HCT116 (cell line): ENCODE measurements at regions not wholly inside any gene's neighbourhood (a gene's known extent, or its start where the extent isn't known, plus 50 kb on each side); places are given as distances from the start of the nearest gene placed in this dataset.

Experiments
- ATAC-seq: fragments of 200-7000 bp; cut with Tn5 transposase; 2 replicates; pipeline ENCODE4 v1.9.1; 2020; ENCODE audit warnings: mild to moderate bottlenecking, moderate library complexity
- BruUV-seq: library from RNA; stranded (reverse); fragments of 400-500 nt; replicated peaks from 2 replicates; lab custom pipeline; 2021; lab: Mats Ljungman, UMichigan
- CTCF ChIA-PET: fragments of 300-600 bp; sonication (Branson Sonifier 250); formaldehyde crosslinking; loops from one replicate; lab custom pipeline; 2021; ENCODE audit warnings: antibody characterized with exemption; lab: Charles Lee
- POLR2A ChIA-PET: fragments of 300-600, 350-600 bp; sonication (Branson Sonifier 250); formaldehyde crosslinking; loops from one replicate; lab custom pipeline; 2021; ENCODE audit warnings: antibody characterized with exemption; lab: Charles Lee
- RAD21 ChIA-PET, 2 experiments: fragments of 300-600 bp; sonication (Branson Sonifier 250); formaldehyde crosslinking; loops; one replicate each; lab custom pipeline; 2023; ENCODE audit warnings: low total read pairs in 2 of 2; ENCODE audit not compliant: uncharacterized antibody in 2 of 2, unreplicated experiment in 2 of 2, low non-redundant PET in 1 of 2; lab: Charles Lee
- DNase-seq: peaks from one replicate; pipeline ENCODE4 v3.0.0-alpha.2; 2010; ENCODE audit warnings: low read depth, low spot score
- H2AFZ ChIP-seq: fragments of 200-600 bp; shearing (Covaris generic), sonication (generic); 2 replicates; pipeline ENCODE4 v1.6.1; 2017; ENCODE audit warnings: low read depth, mixed run types, mixed read lengths, antibody characterized with exemption, low read length; ENCODE audit not compliant: poor library complexity, severe bottlenecking
- H3K27ac ChIP-seq: 2 replicates; pipeline ENCODE4 v1.5.1; 2012; ENCODE audit warnings: low read depth, low read length
- H3K27me3 ChIP-seq: fragments of 200-600 bp; sonication (generic); 2 replicates; pipeline ENCODE4 v1.6.1; 2016; ENCODE audit warnings: mixed run types, low read length, mixed read lengths; ENCODE audit not compliant: insufficient read depth
- H3K36me3 ChIP-seq, 2 experiments: fragments of 200-500 bp in 1 of 2; fragments of 200-600 bp in 1 of 2; sonication (Bioruptor generic) in 1 of 2; sonication (generic) in 1 of 2; 2 replicates each; pipeline versions ENCODE4 v1.5.1 to v1.6.1; 2014 to 2016; ENCODE audit warnings: low read length in 2 of 2, inconsistent platforms in 1 of 2, mixed read lengths in 1 of 2, mixed run types in 1 of 2; ENCODE audit not compliant: insufficient read depth in 2 of 2, control insufficient read depth in 1 of 2
- H3K4me1 ChIP-seq, 2 experiments: fragments of 200-600 bp in 1 of 2; sonication (generic) in 1 of 2; 2 replicates each; pipeline versions ENCODE4 v1.5.1 to v1.6.1; 2012 to 2017; ENCODE audit warnings: low read length in 2 of 2, inconsistent platforms in 1 of 2, mild to moderate bottlenecking in 1 of 2, mixed read lengths in 1 of 2, mixed run types in 1 of 2, moderate library complexity in 1 of 2; ENCODE audit not compliant: insufficient read depth in 2 of 2, control insufficient read depth in 1 of 2
- H3K4me2 ChIP-seq: fragments of 200-600 bp; sonication (generic); 2 replicates; pipeline ENCODE4 v1.6.1; 2017; ENCODE audit warnings: mixed run types, low read length, mixed read lengths
- H3K4me3 ChIP-seq, 2 experiments: fragments of 200-600 bp in 1 of 2; sonication (generic) in 1 of 2; replicated peaks in 1 of 2; 2 replicates each; pipeline ENCODE4 v1.5.1; 2011 to 2016; ENCODE audit warnings: low read length in 2 of 2, control low read depth in 1 of 2, low read depth in 1 of 2, mild to moderate bottlenecking in 1 of 2, mixed read lengths in 1 of 2, mixed run types in 1 of 2
- H3K79me2 ChIP-seq: fragments of 200-600 bp; sonication (generic); 2 replicates; pipeline ENCODE4 v1.6.1; 2017; ENCODE audit warnings: mild to moderate bottlenecking, mixed run types, low read length, moderate library complexity, mixed read lengths; ENCODE audit not compliant: insufficient read depth
- H3K9ac ChIP-seq: fragments of 200-600 bp; sonication (generic); 2 replicates; pipeline ENCODE4 v1.6.1; 2016; ENCODE audit warnings: low read length, mixed read lengths
- H3K9me2 ChIP-seq: fragments of 200-600 bp; sonication (generic), shearing (Covaris generic); 2 replicates; pipeline ENCODE4 v1.6.1; 2017; ENCODE audit warnings: mixed run types, mild to moderate bottlenecking, moderate library complexity; ENCODE audit not compliant: insufficient read depth
- H3K9me3 ChIP-seq, 2 experiments: fragments of 200-500 bp in 1 of 2; fragments of 200-600 bp in 1 of 2; sonication (Bioruptor generic) in 1 of 2; sonication (generic) in 1 of 2; 2 replicates each; pipeline ENCODE4 v1.6.1; 2014 to 2017; ENCODE audit warnings: low read length in 2 of 2, mixed read lengths in 2 of 2, inconsistent platforms in 1 of 2, low read depth in 1 of 2, mild to moderate bottlenecking in 1 of 2, mixed run types in 1 of 2, moderate library complexity in 1 of 2; ENCODE audit not compliant: control insufficient read depth in 1 of 2, insufficient read depth in 1 of 2
- H4K20me1 ChIP-seq: fragments of 200-600 bp; sonication (generic), shearing (Covaris generic); 2 replicates; pipeline ENCODE4 v1.6.1; 2017; ENCODE audit warnings: mixed run types, mild to moderate bottlenecking, moderate library complexity; ENCODE audit not compliant: insufficient read depth
- CBX3 ChIP-seq: IDR thresholded peaks from 2 replicates; pipeline ENCODE4 v1.6.1; 2012; ENCODE audit warnings: low read depth
- CEBPB ChIP-seq: IDR thresholded peaks from 2 replicates; pipeline ENCODE4 v1.6.1; 2012; ENCODE audit warnings: low read depth
- EGR1 ChIP-seq: IDR thresholded peaks from 2 replicates; pipeline ENCODE4 v1.6.1; 2012; ENCODE audit warnings: low read depth
- ELF1 ChIP-seq: IDR thresholded peaks from 2 replicates; pipeline ENCODE4 v1.6.1; 2012; ENCODE audit warnings: low read depth, borderline replicate concordance
- EZH2 ChIP-seq: fragments of 200-600 bp; sonication (generic); IDR thresholded peaks from 2 replicates; pipeline ENCODE4 v1.6.1; 2017; ENCODE audit warnings: antibody characterized with exemption, mixed run types
- FOSL1 ChIP-seq: IDR thresholded peaks from 2 replicates; pipeline ENCODE4 v1.6.1; 2012; ENCODE audit warnings: low read depth
- JUND ChIP-seq: IDR thresholded peaks from 2 replicates; pipeline ENCODE4 v1.6.1; 2012
- POLR2A ChIP-seq: IDR thresholded peaks from 2 replicates; pipeline ENCODE4 v1.7.0; 2011; ENCODE audit warnings: borderline replicate concordance; ENCODE audit not compliant: insufficient read depth, insufficient read length; ENCODE audit errors: extremely low read depth
- POLR2AphosphoS5 ChIP-seq: IDR thresholded peaks from 2 replicates; pipeline ENCODE4 v1.6.1; 2011; ENCODE audit warnings: mild to moderate bottlenecking, low read depth, low read length, moderate library complexity
- RAD21 ChIP-seq: IDR thresholded peaks from 2 replicates; pipeline ENCODE4 v1.6.1; 2012; ENCODE audit warnings: low read depth, mild to moderate bottlenecking
- SIN3A ChIP-seq: IDR thresholded peaks from 2 replicates; pipeline ENCODE4 v1.6.1; 2012; ENCODE audit warnings: low read depth
- SP1 ChIP-seq: IDR thresholded peaks from 2 replicates; pipeline ENCODE4 v1.6.1; 2012; ENCODE audit warnings: low read depth
- TCF7L2 ChIP-seq: IDR thresholded peaks from 2 replicates; pipeline ENCODE4 v1.7.0; 2011; ENCODE audit warnings: borderline replicate concordance, inconsistent platforms; ENCODE audit not compliant: insufficient read depth, insufficient read length; ENCODE audit errors: extremely low read depth
- YY1 ChIP-seq: IDR thresholded peaks from 2 replicates; pipeline ENCODE4 v1.6.1; 2011; ENCODE audit warnings: low read length, low read depth, moderate library complexity, mild to moderate bottlenecking; ENCODE audit not compliant: insufficient replicate concordance; ENCODE audit errors: extremely low read depth
- ZFX ChIP-seq: fragments of 450-650 bp; IDR thresholded peaks from 2 replicates; pipeline ENCODE4 v1.6.1; 2017
- ZNF274 ChIP-seq: fragments of 200-500 bp; sonication (Bioruptor generic); IDR thresholded peaks from 2 replicates; pipeline ENCODE4 v1.6.1; 2014; ENCODE audit warnings: mild to moderate bottlenecking, low read depth, low read length, inconsistent platforms
- intact Hi-C: fragments of 100-400 bp; cut with micrococcal nuclease; formaldehyde crosslinking; loops from 2 replicates; pipeline ENCODE4 v1.10.0; 2022
- TF ChIP-seq, protein P1 (sequence below): IDR thresholded peaks from 2 replicates; pipeline ENCODE4 v1.6.1; 2012; ENCODE audit warnings: low read depth
- TF ChIP-seq, protein P2 (sequence below): IDR thresholded peaks from 2 replicates; pipeline ENCODE4 v1.6.1; 2011; ENCODE audit warnings: mild to moderate bottlenecking, low read length, moderate library complexity; ENCODE audit not compliant: insufficient replicate concordance; ENCODE audit errors: extremely low read depth

DNA sequence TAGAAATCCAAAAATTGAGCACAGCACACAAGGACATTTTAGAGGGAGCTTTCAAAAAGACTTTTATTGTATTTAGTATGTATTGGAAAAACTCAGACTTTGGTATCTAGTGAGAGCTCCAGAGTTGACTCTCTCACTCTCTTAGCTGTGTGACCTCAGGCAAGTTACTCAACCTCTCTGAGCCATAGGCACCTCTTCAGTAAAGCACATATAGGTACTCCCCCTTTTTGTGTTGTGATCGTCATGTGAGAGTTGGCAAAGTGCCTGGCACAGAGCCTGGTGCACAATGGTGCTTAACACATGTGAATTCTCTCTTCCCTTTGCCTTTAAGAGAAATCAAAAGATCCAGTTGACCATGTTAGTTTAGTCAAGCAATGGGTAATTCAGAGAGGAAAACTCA lies 186.2 kb downstream of the TMEM38B start (continued):
- no peak for TF ChIP-seq TCF7L2
- no peak for TF ChIP-seq CBX3
- no peak for TF ChIP-seq SIN3A
- TF ChIP-seq, protein P1, sequence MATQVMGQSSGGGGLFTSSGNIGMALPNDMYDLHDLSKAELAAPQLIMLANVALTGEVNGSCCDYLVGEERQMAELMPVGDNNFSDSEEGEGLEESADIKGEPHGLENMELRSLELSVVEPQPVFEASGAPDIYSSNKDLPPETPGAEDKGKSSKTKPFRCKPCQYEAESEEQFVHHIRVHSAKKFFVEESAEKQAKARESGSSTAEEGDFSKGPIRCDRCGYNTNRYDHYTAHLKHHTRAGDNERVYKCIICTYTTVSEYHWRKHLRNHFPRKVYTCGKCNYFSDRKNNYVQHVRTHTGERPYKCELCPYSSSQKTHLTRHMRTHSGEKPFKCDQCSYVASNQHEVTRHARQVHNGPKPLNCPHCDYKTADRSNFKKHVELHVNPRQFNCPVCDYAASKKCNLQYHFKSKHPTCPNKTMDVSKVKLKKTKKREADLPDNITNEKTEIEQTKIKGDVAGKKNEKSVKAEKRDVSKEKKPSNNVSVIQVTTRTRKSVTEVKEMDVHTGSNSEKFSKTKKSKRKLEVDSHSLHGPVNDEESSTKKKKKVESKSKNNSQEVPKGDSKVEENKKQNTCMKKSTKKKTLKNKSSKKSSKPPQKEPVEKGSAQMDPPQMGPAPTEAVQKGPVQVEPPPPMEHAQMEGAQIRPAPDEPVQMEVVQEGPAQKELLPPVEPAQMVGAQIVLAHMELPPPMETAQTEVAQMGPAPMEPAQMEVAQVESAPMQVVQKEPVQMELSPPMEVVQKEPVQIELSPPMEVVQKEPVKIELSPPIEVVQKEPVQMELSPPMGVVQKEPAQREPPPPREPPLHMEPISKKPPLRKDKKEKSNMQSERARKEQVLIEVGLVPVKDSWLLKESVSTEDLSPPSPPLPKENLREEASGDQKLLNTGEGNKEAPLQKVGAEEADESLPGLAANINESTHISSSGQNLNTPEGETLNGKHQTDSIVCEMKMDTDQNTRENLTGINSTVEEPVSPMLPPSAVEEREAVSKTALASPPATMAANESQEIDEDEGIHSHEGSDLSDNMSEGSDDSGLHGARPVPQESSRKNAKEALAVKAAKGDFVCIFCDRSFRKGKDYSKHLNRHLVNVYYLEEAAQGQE = no peak
- no peak for TF ChIP-seq RAD21

DNA sequence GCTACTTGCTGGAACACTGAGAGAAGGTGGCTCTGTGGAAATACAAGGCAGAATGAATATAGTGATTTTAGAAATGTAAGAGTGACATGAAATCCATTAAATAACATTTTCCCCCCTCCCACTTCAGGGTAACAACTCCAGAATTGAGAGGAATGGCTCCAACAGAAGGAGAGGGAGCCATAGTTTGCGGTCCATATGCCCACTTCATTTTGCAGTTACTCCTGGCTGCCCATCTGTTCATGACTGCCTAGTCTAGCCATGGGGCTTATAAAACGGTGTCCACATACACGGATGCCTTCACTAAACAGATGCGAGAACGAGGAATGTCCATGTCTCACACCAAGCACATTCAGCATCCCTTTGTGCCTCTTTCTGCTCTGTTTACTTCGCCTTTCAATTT lies 186.7 kb downstream of the TMEM38B start:
- no peak overlapping the region for H3K4me2 ChIP-seq
- no peaks in the 10 kb centered on the region for H3K9me3 ChIP-seq
- no peak for TF ChIP-seq EZH2
- TF ChIP-seq JUND = no peak
- no peak for TF ChIP-seq ZNF274
- TF ChIP-seq YY1 = no peak
- TF ChIP-seq TCF7L2 = no peak
- TF ChIP-seq ZFX = no peak
- no peak for TF ChIP-seq FOSL1
- TF ChIP-seq SP1 = no peak
- TF ChIP-seq ELF1 = no peak
- TF ChIP-seq EGR1 = no peak
- TF ChIP-seq, protein P2, sequence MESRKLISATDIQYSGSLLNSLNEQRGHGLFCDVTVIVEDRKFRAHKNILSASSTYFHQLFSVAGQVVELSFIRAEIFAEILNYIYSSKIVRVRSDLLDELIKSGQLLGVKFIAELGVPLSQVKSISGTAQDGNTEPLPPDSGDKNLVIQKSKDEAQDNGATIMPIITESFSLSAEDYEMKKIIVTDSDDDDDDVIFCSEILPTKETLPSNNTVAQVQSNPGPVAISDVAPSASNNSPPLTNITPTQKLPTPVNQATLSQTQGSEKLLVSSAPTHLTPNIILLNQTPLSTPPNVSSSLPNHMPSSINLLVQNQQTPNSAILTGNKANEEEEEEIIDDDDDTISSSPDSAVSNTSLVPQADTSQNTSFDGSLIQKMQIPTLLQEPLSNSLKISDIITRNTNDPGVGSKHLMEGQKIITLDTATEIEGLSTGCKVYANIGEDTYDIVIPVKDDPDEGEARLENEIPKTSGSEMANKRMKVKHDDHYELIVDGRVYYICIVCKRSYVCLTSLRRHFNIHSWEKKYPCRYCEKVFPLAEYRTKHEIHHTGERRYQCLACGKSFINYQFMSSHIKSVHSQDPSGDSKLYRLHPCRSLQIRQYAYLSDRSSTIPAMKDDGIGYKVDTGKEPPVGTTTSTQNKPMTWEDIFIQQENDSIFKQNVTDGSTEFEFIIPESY = no peak
- no peak for TF ChIP-seq POLR2AphosphoS5
- no peak for TF ChIP-seq CEBPB
- TF ChIP-seq POLR2A = no peak
- no peak for TF ChIP-seq SIN3A
- ChIA-PET CTCF (interaction anchor here (0.8 to 2.8 kb wide), 17 partner anchors 10 to 261 kb away, joined by 3 to 24 read pairs (median 4); no protein-coding TSS in a partner anchor), RAD21 (no interaction called here), POLR2A (no interaction called here)
- H3K79me2 ChIP-seq = no peaks in the 10 kb centered on the region
- ATAC-seq (no peak), DNase-seq (no peak)
- intact Hi-C loops = loop anchor here (1.0 to 5.0 kb wide), 3 partner anchors 39 to 454 kb away; no protein-coding TSS in a partner anchor
- H3K36me3 ChIP-seq = no peaks in the 10 kb centered on the region
- no peak overlapping the region for H2AFZ ChIP-seq
- H3K9ac ChIP-seq = no peak overlapping the region
- H3K27ac ChIP-seq = no peak overlapping the region
- no peaks in the 10 kb centered on the region for H3K9me2 ChIP-seq
- no peaks in the 10 kb centered on the region for H3K4me1 ChIP-seq
- H4K20me1 ChIP-seq = no peaks in the 10 kb centered on the region
- BruUV-seq = no TSS peak
- no peak overlapping the region for H3K4me3 ChIP-seq
- no peaks in the 10 kb centered on the region for H3K27me3 ChIP-seq
